Stomach (tissue), 8 donors: ENCODE measurements at regions not wholly inside any gene's neighbourhood (a gene's known extent, or its start where the extent isn't known, plus 50 kb on each side); places are given as distances from the start of the nearest gene placed in this dataset.

ENCODE experiments used
- DNase-seq, 2 donors: peaks; one replicate each; pipeline versions ENCODE4 v3.0.0 to v3.0.0-alpha.2; 2013 to 2019
- H3K27ac ChIP-seq, 5 donors: fragments of 200-600 bp in 4 of 5; sonication (generic) in 4 of 5; one replicate each; pipeline ENCODE4 v1.5.1; 2013 to 2019; ENCODE audit warnings: mild to moderate bottlenecking in 1 of 5, moderate library complexity in 1 of 5
- H3K27me3 ChIP-seq, 3 donors: fragments of 200-600 bp; sonication (generic); one replicate each; pipeline ENCODE4 v1.5.1; 2017 to 2019; ENCODE audit warnings: mixed run types in 1 of 3
- H3K36me3 ChIP-seq, 4 donors: fragments of 200-600 bp; sonication (generic); 1 replicate in 3 of 4; 2 replicates in 1 of 4; pipeline ENCODE4 v1.5.1; 2016 to 2019
- H3K4me1 ChIP-seq, 4 donors: fragments of 200-600 bp; sonication (generic); one replicate each; pipeline ENCODE4 v1.5.1; 2016 to 2019
- H3K4me3 ChIP-seq, 4 donors: fragments of 200-600 bp; sonication (generic) in 3 of 4; one replicate each; pipeline ENCODE4 v1.5.1; 2016 to 2019; ENCODE audit warnings: mild to moderate bottlenecking in 1 of 4
- H3K9me3 ChIP-seq, 4 donors: fragments of 200-600 bp; sonication (generic); one replicate each; pipeline ENCODE4 v1.5.1; 2016 to 2019
- CTCF ChIP-seq, 7 experiments: fragments of 450-650 bp in 4 of 7; fragments of 200-600 bp in 3 of 7; sonication (generic) in 3 of 7; IDR thresholded peaks; one replicate each; pipeline ENCODE4 v1.5.1; 2016 to 2019; ENCODE audit warnings: antibody characterized with exemption in 7 of 7, control low read depth in 2 of 7, mild to moderate bottlenecking in 1 of 7
- EP300 ChIP-seq: sonication (generic); formaldehyde crosslinking; IDR thresholded peaks from one replicate; pipeline ENCODE4 v1.6.1; 2017; ENCODE audit warnings: antibody characterized with exemption
- POLR2A ChIP-seq, 4 donors: fragments of 450-650 bp; IDR thresholded peaks; one replicate each; pipeline ENCODE4 v1.6.1; 2016; ENCODE audit warnings: antibody characterized with exemption in 4 of 4, control low read depth in 2 of 4, mild to moderate bottlenecking in 1 of 4, moderate library complexity in 1 of 4
- POLR2AphosphoS5 ChIP-seq, 3 donors: sonication (generic); formaldehyde crosslinking; IDR thresholded peaks; one replicate each; pipeline ENCODE4 v1.6.1; 2016; ENCODE audit warnings: antibody characterized with exemption in 3 of 3
- WGBS, 5 donors: extraction: QIAGEN DNeasy Blood & Tissue Kit in 3 of 5; methylation state at CpG; one replicate each; pipeline versions ENCODE4 v1.1.5 to v1.1.7; 2013 to 2018; 5-methylcytosine and 5-hydroxymethylcytosine counted together
- intact Hi-C: fragments of 100-400 bp; cut with DNase I; formaldehyde crosslinking; loops from one replicate; pipeline ENCODE4 v1.15.1; 2023; ENCODE audit warnings: low total_unique reads
- donor health status: healthy with polysubstance abuse.
- donor health status: Bipolar disorder and iron deficiency.
- donor health status: healthy.

GRCh38 chr4:14693728-14694127 lies 308.6 kb upstream of the CPEB2 start:
- no peaks in the 10 kb centered on the region for H3K36me3 ChIP-seq
- H3K27ac ChIP-seq: no peak overlapping the region
- H3K27me3 ChIP-seq: no peaks in the 10 kb centered on the region
- no peak overlapping the region for H3K4me3 ChIP-seq
- H3K4me1 ChIP-seq: no peaks in the 10 kb centered on the region
- TF ChIP-seq CTCF (IDR thresholded peaks at IDR 0.05) (no peak), EP300 (no peak), POLR2A (IDR thresholded peaks at IDR 0.05) (no peak), POLR2AphosphoS5 (IDR thresholded peaks at IDR 0.05) (no peak)
- DNase-seq: no peak
- H3K9me3 ChIP-seq: peaks cover 0 to 9% (median 4%) of the 10 kb centered on the region in 4 donors
- intact Hi-C loops: no loop called here

DNA sequence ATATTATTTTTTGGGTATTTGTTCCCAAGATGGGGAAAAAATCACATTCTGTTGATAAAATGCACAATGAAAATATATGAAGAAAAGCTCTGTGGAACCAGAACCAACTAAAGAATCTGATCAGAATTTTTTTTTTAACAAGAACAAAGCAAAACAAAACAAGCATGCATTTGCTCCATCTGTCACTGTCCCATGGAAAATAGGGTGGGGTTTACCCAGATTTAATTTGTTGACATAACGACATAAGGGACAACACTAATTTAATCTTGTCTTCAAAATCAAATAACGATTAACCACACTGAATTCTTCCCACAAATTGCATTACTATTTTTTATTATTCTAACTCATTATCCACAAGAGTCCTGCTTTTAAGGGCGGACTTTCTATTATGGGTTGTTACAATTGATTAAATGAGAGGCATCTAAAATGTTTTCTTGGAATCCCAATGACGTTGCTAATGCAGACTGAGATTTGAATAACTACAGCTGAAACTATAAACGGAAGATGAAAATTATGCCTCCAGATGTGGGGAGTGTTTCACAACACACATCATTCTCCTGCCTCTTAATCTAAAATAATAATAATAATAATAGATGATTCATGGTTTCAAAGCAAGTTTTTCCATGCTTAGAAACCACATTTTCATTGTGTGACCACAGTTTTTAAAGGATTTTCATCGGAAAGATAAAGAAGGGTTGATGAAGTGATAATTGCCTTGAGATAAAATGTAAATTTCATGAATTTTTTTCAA lies 307.0 kb upstream of the CPEB2 start:
- no peak overlapping the region for H3K4me3 ChIP-seq
- no peaks in the 10 kb centered on the region for H3K27me3 ChIP-seq
- H3K27ac ChIP-seq: no peak overlapping the region
- peaks cover 0 to 9% (median 4%) of the 10 kb centered on the region in 4 donors for H3K9me3 ChIP-seq
- no peaks in the 10 kb centered on the region for H3K36me3 ChIP-seq
- 63 to 68% (median 67%) methylated on average over 6 of the region's 6 CpGs for WGBS, 5 donors
- H3K4me1 ChIP-seq: no peaks in the 10 kb centered on the region
- DNase-seq: no peak
- intact Hi-C loops: no loop called here
- no peak for TF ChIP-seq CTCF (IDR thresholded peaks at IDR 0.05)
- no peak for TF ChIP-seq POLR2A (IDR thresholded peaks at IDR 0.05)
- no peak for TF ChIP-seq POLR2AphosphoS5 (IDR thresholded peaks at IDR 0.05)
- no peak for TF ChIP-seq EP300

- TF ChIP-seq EP300 (no peak), POLR2AphosphoS5 (IDR thresholded peaks at IDR 0.05) (no peak), CTCF (IDR thresholded peaks at IDR 0.05) (no peak), POLR2A (IDR thresholded peaks at IDR 0.05) (no peak)
- Histone ChIP-seq H3K4me3 (no peak overlapping the region), H3K36me3 (no peaks in the 10 kb centered on the region), H3K9me3 (no peaks in the 10 kb centered on the region), H3K27ac (no peak overlapping the region), H3K4me1 (peaks cover 3 to 22% (median 19%) of the 10 kb centered on the region in 4 donors), H3K27me3 (no peaks in the 10 kb centered on the region)
- no peak for DNase-seq
- intact Hi-C loops: no loop called here
Measured at GRCh38 chr4:14700083-14700482, 302.2 kb upstream of the CPEB2 start.

DNA sequence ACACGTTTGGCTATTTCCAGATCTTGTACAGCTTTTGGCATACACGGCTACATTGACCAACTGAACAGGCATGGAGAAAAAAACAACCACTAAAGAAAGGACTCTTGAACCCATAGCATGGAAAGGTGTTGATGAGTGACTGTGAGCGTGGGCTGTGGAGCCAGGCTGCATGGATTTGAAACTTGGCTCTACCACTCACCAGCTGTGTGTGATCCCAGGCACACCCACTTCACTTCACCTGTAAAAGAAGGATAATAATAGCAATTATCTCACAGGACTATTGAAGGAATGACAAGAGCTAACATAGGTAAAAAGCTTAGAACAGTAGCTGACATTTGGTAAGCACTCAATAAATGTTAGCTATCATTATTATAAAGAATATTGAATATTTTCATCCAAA lies 301.7 kb upstream of the CPEB2 start:
- no peak for TF ChIP-seq CTCF (IDR thresholded peaks at IDR 0.05)
- DNase-seq: no peak
- Histone ChIP-seq H3K9me3 (no peaks in the 10 kb centered on the region), H3K27ac (no peak overlapping the region), H3K4me3 (no peak overlapping the region), H3K4me1 (peaks cover 3 to 22% (median 19%) of the 10 kb centered on the region in 4 donors), H3K36me3 (no peaks in the 10 kb centered on the region), H3K27me3 (no peaks in the 10 kb centered on the region)
- intact Hi-C loops: no loop called here
- WGBS, 5 donors: 79 to 86% (median 79%) methylated on average over 3 of the region's 3 CpGs
